Nephron (organoid): ENCODE measurements at regions not wholly inside any gene's neighbourhood (a gene's known extent, or its start where the extent isn't known, plus 50 kb on each side); places are given as distances from the start of the nearest gene placed in this dataset.

Experiments used
- H3K27ac Mint-ChIP-seq, 3 experiments: 2 replicates each; pipeline ENCODE4 v1.8.0; 2020; ENCODE audit warnings: mixed read lengths in 3 of 3, mild to moderate bottlenecking in 2 of 3, moderate library complexity in 1 of 3
- H3K27me3 Mint-ChIP-seq: 2 replicates; pipeline ENCODE4 v1.8.0; 2021; ENCODE audit warnings: low read depth, mild to moderate bottlenecking, moderate library complexity, mixed read lengths
- H3K36me3 Mint-ChIP-seq: 2 replicates; pipeline ENCODE4 v1.8.0; 2020; ENCODE audit warnings: low read depth, mixed read lengths
- H3K4me1 Mint-ChIP-seq: 2 replicates; pipeline ENCODE4 v1.8.0; 2020; ENCODE audit warnings: mixed read lengths
- H3K4me3 Mint-ChIP-seq, 3 experiments: 2 replicates each; pipeline ENCODE4 v1.8.0; 2020; ENCODE audit warnings: mild to moderate bottlenecking in 3 of 3, mixed read lengths in 3 of 3, moderate library complexity in 2 of 3
- H3K9me3 Mint-ChIP-seq: 2 replicates; pipeline ENCODE4 v1.8.0; 2020; ENCODE audit warnings: mixed read lengths
- CTCF ChIP-seq, 3 experiments: fragments of 200-600 bp; sonication (generic); IDR thresholded peaks; one replicate each; pipeline ENCODE4 v1.5.0; 2021; ENCODE audit warnings: antibody characterized with exemption in 3 of 3; ENCODE audit not compliant: unreplicated experiment in 3 of 3

- TF ChIP-seq CTCF (IDR thresholded peaks at IDR 0.05; ENCODE audit: unreplicated experiment in 3 of 3), result no peak
- Mint-ChIP-seq H3K36me3 (no peaks in the 10 kb centered on the region), H3K27ac (peak overlapping the region; percentile 66 to 97 (median 76)), H3K4me1 (peaks cover 49% of the 10 kb centered on the region), H3K9me3 (no peaks in the 10 kb centered on the region), H3K4me3 (peak overlapping the region in 1 of 3 experiments; percentile 7), H3K27me3 (peaks cover 12% of the 10 kb centered on the region)
Observed at GRCh38 chr15:72994534-72995177, 57.6 kb upstream of the NEO1 start.

- H3K4me1 Mint-ChIP-seq, result peaks cover 45% of the 10 kb centered on the region
- H3K27ac Mint-ChIP-seq, result peak overlapping the region; percentile 80 to 97 (median 95)
- H3K4me3 Mint-ChIP-seq, result peak overlapping the region in 1 of 3 experiments; percentile 25
- H3K27me3 Mint-ChIP-seq, result peaks cover 5% of the 10 kb centered on the region
- H3K36me3 Mint-ChIP-seq, result no peaks in the 10 kb centered on the region
- no peak for TF ChIP-seq CTCF (IDR thresholded peaks at IDR 0.05; ENCODE audit: unreplicated experiment in 3 of 3)
- H3K9me3 Mint-ChIP-seq, result no peaks in the 10 kb centered on the region
Observed at GRCh38 chr15:72992841-72993252, 59.4 kb upstream of the NEO1 start.

GRCh38 chr15:72991026-72991425, 61.2 kb upstream of the NEO1 start:
- H3K4me3 Mint-ChIP-seq, result no peak overlapping the region
- TF ChIP-seq CTCF (IDR thresholded peaks at IDR 0.05; ENCODE audit: unreplicated experiment in 3 of 3), result no peak
- H3K27ac Mint-ChIP-seq, result peak overlapping the region in 1 of 3 experiments; percentile 44
- H3K9me3 Mint-ChIP-seq, result no peaks in the 10 kb centered on the region
- H3K36me3 Mint-ChIP-seq, result no peaks in the 10 kb centered on the region
- H3K4me1 Mint-ChIP-seq, result peaks cover 41% of the 10 kb centered on the region
- peaks cover 5% of the 10 kb centered on the region for H3K27me3 Mint-ChIP-seq

- Mint-ChIP-seq H3K27ac (peak overlapping the region in 2 of 3 experiments; percentile 66 to 78), H3K4me3 (no peak overlapping the region), H3K36me3 (no peaks in the 10 kb centered on the region), H3K4me1 (peaks cover 18% of the 10 kb centered on the region), H3K9me3 (peaks cover 8% of the 10 kb centered on the region), H3K27me3 (no peaks in the 10 kb centered on the region)
- TF ChIP-seq CTCF (IDR thresholded peaks at IDR 0.05; ENCODE audit: unreplicated experiment in 3 of 3), result no peak
Observed at GRCh38 chr15:72983801-72984545, 68.3 kb upstream of the NEO1 start.

GRCh38 chr15:72982714-72983113, 69.5 kb upstream of the NEO1 start:
- Mint-ChIP-seq H3K4me3 (no peak overlapping the region), H3K27me3 (no peaks in the 10 kb centered on the region), H3K27ac (peak overlapping the region in 2 of 3 experiments; percentile 66 to 78), H3K4me1 (peaks cover 18% of the 10 kb centered on the region), H3K9me3 (peaks cover 8% of the 10 kb centered on the region), H3K36me3 (no peaks in the 10 kb centered on the region)
- no peak for TF ChIP-seq CTCF (IDR thresholded peaks at IDR 0.05; ENCODE audit: unreplicated experiment in 3 of 3)
